ENCODE measurements at regions not wholly inside any gene's neighbourhood (a gene's known extent, or its start where the extent isn't known, plus 50 kb on each side); places are given as distances from the start of the nearest gene placed in this dataset.

DNA sequence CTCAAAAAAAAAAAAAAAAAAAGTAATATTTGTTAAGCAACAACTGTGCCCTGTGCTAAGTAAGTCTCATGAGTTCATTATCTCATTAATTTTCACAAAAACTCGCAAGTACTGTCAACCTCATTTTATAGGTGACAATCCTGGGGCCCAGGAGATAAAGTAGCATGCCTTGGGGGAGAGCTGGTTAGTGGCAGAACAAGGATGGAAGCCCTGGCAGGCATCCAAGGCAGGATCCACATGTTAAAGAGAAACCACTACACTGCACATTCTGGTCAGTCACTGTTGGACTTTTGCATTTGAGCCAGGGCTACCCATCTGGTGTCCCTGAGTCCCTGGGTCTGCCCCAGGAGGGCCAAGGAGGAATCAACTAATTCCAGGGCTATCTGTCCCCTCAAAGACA lies 54.6 kb downstream of the ZFP36L2 start:
- TF ChIP-seq, protein P1, sequence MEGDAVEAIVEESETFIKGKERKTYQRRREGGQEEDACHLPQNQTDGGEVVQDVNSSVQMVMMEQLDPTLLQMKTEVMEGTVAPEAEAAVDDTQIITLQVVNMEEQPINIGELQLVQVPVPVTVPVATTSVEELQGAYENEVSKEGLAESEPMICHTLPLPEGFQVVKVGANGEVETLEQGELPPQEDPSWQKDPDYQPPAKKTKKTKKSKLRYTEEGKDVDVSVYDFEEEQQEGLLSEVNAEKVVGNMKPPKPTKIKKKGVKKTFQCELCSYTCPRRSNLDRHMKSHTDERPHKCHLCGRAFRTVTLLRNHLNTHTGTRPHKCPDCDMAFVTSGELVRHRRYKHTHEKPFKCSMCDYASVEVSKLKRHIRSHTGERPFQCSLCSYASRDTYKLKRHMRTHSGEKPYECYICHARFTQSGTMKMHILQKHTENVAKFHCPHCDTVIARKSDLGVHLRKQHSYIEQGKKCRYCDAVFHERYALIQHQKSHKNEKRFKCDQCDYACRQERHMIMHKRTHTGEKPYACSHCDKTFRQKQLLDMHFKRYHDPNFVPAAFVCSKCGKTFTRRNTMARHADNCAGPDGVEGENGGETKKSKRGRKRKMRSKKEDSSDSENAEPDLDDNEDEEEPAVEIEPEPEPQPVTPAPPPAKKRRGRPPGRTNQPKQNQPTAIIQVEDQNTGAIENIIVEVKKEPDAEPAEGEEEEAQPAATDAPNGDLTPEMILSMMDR (IDR thresholded peaks at IDR 0.05): no peak
- H3K36me3 Mint-ChIP-seq (ENCODE audit: low read depth): no peaks in the 10 kb centered on the region
- no peaks in the 10 kb centered on the region for H3K9me3 Mint-ChIP-seq
- no peak for DNase-seq
- no peak overlapping the region for H3K27ac Mint-ChIP-seq
- no peak overlapping the region for H3K4me3 Mint-ChIP-seq
- peaks cover 61% of the 10 kb centered on the region for H3K4me1 Mint-ChIP-seq
- peaks cover 3% of the 10 kb centered on the region for H3K27me3 Mint-ChIP-seq (ENCODE audit: low read depth, poor library complexity)

DNA sequence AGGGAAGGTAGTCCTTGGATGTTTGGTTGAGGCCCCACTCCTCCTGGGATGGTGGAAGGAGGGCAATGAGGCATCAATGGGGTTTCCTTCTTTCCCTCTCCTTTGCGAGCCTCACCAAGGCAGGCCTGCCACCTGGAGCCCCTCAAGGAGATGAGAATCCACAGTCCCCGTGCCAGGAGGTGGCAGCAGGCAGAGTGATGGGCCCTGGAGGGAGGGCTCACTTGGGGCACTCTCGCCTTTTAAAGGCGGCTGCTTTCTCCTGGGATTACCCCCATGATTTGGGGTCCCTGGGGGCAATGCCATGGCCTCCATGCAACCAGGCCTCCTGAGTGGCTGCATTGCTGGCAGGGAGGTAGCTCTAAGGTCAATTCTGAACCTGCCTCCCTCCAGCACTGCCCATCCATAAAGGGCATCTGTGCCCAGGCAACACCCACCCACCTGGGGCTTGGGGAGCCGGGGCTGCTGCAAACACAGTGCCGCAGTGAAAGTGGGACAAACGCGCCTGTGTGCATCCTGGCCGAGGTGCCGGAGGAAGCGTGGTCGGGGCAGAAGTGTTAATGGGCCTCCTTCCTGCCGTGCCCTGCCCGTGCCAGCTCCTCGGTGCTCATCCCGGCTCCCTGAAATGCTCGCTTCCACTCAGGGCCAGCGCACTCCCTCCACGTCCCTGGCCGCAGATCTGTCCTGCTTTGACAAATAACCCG lies 55.9 kb downstream of the ZFP36L2 start:
- Mint-ChIP-seq H3K36me3 (ENCODE audit: low read depth) (no peaks in the 10 kb centered on the region), H3K9me3 (no peaks in the 10 kb centered on the region), H3K4me1 (peaks cover 58% of the 10 kb centered on the region), H3K27ac (peak overlapping the region; percentile 32), H3K27me3 (ENCODE audit: low read depth, poor library complexity) (peaks cover 3% of the 10 kb centered on the region), H3K4me3 (no peak overlapping the region)
- no peak for DNase-seq
- TF ChIP-seq, protein P1 (IDR thresholded peaks at IDR 0.05): no peak

DNA sequence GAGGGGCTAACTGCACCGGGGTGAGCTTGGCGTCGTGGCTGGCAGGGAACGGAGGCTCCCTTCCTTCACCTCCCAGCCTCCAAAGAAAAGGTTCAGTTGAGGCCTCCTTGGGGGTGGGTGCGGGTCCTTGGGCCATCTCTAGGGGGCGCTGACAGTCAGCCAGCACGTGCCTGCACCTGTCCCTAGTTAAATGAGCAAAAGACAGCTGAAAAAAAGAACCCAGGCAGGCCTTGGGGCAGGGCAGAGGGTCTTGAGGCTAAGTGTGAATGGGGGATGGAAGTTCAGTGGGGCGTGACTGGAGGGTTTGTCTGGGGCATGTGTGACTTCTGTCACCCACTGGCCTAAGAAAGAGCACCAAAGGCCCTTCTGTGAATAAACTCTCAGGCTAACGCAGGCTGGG lies 56.4 kb downstream of the ZFP36L2 start:
- Mint-ChIP-seq H3K4me1 (peaks cover 58% of the 10 kb centered on the region), H3K36me3 (ENCODE audit: low read depth) (no peaks in the 10 kb centered on the region), H3K4me3 (no peak overlapping the region), H3K27ac (peak overlapping the region; percentile 32), H3K9me3 (no peaks in the 10 kb centered on the region), H3K27me3 (ENCODE audit: low read depth, poor library complexity) (peaks cover 3% of the 10 kb centered on the region)
- peak; percentile 46 for DNase-seq
- TF ChIP-seq, protein P1 (IDR thresholded peaks at IDR 0.05): peak; percentile 55

DNA sequence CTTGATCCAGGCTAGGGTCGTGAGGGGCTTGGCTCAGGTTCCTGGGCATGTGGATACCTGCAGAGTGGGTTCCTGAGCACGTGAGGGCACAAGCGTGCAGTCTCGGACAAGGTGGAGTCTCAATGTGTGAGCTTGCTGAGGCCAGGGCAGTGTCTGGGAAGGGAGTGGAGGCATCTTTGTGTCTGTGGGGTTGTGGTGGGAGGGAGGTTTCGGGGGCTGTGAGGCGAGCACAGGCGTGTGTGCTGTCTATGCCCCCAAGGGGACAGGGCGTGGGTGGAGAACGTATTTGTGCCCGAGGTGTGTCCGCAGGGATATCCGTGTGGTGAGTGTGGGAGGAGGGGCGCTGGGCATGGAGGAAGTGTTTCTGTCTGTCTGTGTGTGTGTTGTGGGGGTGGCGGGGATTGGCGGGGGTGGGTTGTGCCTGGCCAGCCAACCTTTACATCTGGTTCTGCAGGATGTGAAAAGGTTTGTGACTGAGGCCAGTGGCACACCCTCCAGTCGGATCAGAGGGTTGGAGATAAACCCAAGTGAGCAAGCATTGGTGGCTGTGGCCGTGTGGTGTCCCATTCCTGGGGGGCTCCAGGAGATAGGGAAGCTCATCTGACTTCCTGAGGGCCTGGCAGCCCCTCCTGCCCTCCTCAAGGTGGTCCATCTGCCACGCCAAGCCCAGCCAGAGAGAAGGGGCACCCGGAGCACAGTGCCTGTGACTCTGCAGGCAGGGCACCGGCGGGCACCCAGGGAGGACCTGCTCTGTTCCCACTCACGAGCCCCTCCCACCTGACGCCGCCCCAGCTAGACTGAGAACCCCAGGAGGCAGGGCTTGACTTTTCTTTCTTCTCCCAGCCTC lies 57.1 kb downstream of the ZFP36L2 start:
- peak overlapping the region; percentile 87 for H3K27ac Mint-ChIP-seq
- TF ChIP-seq, protein P1 (IDR thresholded peaks at IDR 0.05): no peak
- H3K4me1 Mint-ChIP-seq: peaks cover 51% of the 10 kb centered on the region
- peak overlapping the region; percentile 14 for H3K4me3 Mint-ChIP-seq
- H3K9me3 Mint-ChIP-seq: no peaks in the 10 kb centered on the region
- no peak for DNase-seq
- H3K27me3 Mint-ChIP-seq (ENCODE audit: low read depth, poor library complexity): peaks cover 3% of the 10 kb centered on the region
- H3K36me3 Mint-ChIP-seq (ENCODE audit: low read depth): no peaks in the 10 kb centered on the region

DNA sequence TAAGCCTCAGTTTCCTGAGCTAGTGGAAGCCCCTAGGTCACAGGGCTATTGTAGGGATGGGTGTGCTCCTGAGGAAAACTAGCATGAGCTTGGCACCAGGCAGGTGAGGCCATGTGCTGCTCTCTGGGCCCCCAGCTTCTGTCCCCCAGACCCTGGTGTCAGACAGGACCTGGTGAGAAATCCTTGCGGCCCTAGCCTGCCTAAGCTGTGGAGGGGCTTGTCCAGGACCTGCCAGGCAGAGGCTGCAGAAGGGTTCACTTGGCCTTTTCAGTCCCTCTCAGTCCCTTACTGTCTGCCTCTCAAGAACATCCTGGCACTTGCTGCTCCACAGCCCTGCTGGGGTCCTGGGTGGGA lies 58.4 kb downstream of the ZFP36L2 start:
- H3K27ac Mint-ChIP-seq: peak overlapping the region; percentile 55
- DNase-seq: no peak
- H3K4me1 Mint-ChIP-seq: peaks cover 51% of the 10 kb centered on the region
- H3K27me3 Mint-ChIP-seq (ENCODE audit: low read depth, poor library complexity): no peaks in the 10 kb centered on the region
- H3K9me3 Mint-ChIP-seq: no peaks in the 10 kb centered on the region
- H3K4me3 Mint-ChIP-seq: no peak overlapping the region
- TF ChIP-seq, protein P1 (IDR thresholded peaks at IDR 0.05): no peak
- no peaks in the 10 kb centered on the region for H3K36me3 Mint-ChIP-seq (ENCODE audit: low read depth)

All from nephron progenitor cell (in vitro differentiated cells).